ENCODE measurements at regions not wholly inside any gene's neighbourhood (a gene's known extent, or its start where the extent isn't known, plus 50 kb on each side); places are given as distances from the start of the nearest gene placed in this dataset.
"Not testable (repeated sequence)": the region's sequence is repeated elsewhere in the genome, so short reads cannot be mapped to it uniquely, and the experiment has no call there.

DNA sequence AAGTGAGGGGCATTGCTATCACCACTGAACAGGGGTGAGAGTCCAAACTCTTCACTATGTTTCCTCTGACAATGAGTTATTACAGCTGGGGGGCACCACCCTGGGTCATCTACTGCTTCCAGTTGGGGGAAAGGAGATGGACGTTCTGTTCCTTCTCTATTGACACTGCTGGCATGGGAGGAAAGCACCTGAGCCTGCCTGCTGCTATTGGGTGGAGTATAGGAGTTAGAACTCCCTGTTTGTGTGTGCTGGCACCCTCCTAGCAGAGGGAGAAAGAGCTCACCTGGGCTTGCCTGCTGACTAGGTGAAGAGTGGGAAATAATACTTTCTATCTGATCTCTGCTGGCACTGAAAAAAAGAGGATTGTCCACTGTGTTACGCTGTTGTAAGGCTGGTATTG, 163.8 kb downstream of the MSN start:
- no peaks in the 10 kb centered on the region for H3K4me1 ChIP-seq (ENCODE audit: low read length)

DNA sequence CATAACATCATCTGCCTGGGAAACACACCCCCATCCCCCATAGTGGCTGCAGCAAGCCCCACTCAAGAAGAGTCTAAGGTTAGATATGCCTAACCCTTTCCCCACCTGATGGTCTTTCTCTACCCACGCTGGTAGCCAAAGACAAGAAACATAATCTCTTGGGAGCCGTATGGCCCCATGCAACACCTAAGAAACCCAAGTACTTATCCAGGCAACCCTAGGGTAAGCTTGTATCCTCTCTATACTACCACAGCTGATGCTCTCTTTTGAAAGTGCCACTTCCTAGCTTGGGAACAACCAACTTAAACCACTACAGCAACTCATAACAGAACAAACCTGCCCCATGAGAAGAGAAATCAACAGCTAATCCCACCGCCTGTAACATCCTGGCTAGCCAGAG, 161.1 kb downstream of the MSN start:
- H3K4me2 ChIP-seq (ENCODE audit: low read depth, low read length, poor library complexity, severe bottlenecking), result no peak overlapping the region
- no peaks in the 10 kb centered on the region for H4K20me1 ChIP-seq (ENCODE audit: insufficient read depth, low read depth, low read length)
- no peak for DNase-seq

More for the DNA sequence above, 163.8 kb downstream of the MSN start:
- Histone ChIP-seq H3K4me3 (ENCODE audit: low read length) (no peak overlapping the region), H3K9ac (ENCODE audit: low read length) (no peak overlapping the region), H2AFZ (ENCODE audit: low read length) (no peak overlapping the region), H3K4me2 (ENCODE audit: low read depth, low read length, poor library complexity, severe bottlenecking) (no peak overlapping the region), H3K36me3 (ENCODE audit: insufficient read depth, low read length) (no peaks in the 10 kb centered on the region), H3K27ac (ENCODE audit: low read length) (no peak overlapping the region), H3K9me2 (replicated peaks; ENCODE audit: insufficient read depth, low read length) (no peaks in the 10 kb centered on the region), H3K79me2 (ENCODE audit: low read length) (no peaks in the 10 kb centered on the region), H3K27me3 (ENCODE audit: low read length) (no peaks in the 10 kb centered on the region), H3K9me3 (ENCODE audit: low read length) (no peaks in the 10 kb centered on the region; the same call in 1 of the 2 replicates), H4K20me1 (ENCODE audit: insufficient read depth, low read depth, low read length) (no peaks in the 10 kb centered on the region)
- no peak for DNase-seq

DNA sequence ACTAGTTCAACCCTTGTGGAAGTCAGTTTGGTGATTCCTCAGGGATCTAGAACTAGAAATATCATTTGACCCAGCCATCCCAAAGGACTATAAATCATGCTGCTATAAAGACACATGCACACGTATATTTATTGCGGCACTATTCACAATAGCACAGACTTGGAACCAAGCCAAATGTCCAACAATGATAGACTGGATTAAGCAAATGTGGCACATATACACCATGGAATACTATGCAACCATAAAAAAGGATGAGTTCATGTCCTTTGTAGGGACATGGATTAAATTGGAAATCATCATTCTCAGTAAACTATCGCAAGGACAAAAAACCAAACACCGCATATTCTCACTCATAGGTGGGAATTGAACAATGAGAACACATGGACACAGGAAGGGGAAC, 157.8 kb downstream of the MSN start:
- H3K4me1 ChIP-seq (ENCODE audit: low read length); H3K9ac ChIP-seq (ENCODE audit: low read length); H3K27ac ChIP-seq (ENCODE audit: low read length); DNase-seq; H2AFZ ChIP-seq (ENCODE audit: low read length); H3K9me3 ChIP-seq (ENCODE audit: low read length); H3K4me3 ChIP-seq (ENCODE audit: low read length); H3K9me2 ChIP-seq (replicated peaks; ENCODE audit: insufficient read depth, low read length); H3K79me2 ChIP-seq (ENCODE audit: low read length); H3K27me3 ChIP-seq (ENCODE audit: low read length); H4K20me1 ChIP-seq (ENCODE audit: insufficient read depth, low read depth, low read length); H3K4me2 ChIP-seq (ENCODE audit: low read depth, low read length, poor library complexity, severe bottlenecking); H3K36me3 ChIP-seq (ENCODE audit: insufficient read depth, low read length): not testable (repeated sequence)

More for the DNA sequence above, 161.1 kb downstream of the MSN start:
- Histone ChIP-seq H3K9me3 (ENCODE audit: low read length) (no peaks in the 10 kb centered on the region; the same call in 1 of the 2 replicates), H3K4me3 (ENCODE audit: low read length) (no peak overlapping the region), H3K9ac (ENCODE audit: low read length) (no peak overlapping the region), H3K4me1 (ENCODE audit: low read length) (no peaks in the 10 kb centered on the region), H3K27ac (ENCODE audit: low read length) (no peak overlapping the region), H2AFZ (ENCODE audit: low read length) (no peak overlapping the region), H3K36me3 (ENCODE audit: insufficient read depth, low read length) (no peaks in the 10 kb centered on the region), H3K9me2 (replicated peaks; ENCODE audit: insufficient read depth, low read length) (no peaks in the 10 kb centered on the region), H3K79me2 (ENCODE audit: low read length) (no peaks in the 10 kb centered on the region), H3K27me3 (ENCODE audit: low read length) (no peaks in the 10 kb centered on the region)

GRCh38 chrX:65821721-65822496, 154.5 kb downstream of the MSN start:
- no peak overlapping the region for H3K9ac ChIP-seq (ENCODE audit: low read length)
- H3K4me3 ChIP-seq (ENCODE audit: low read length), result no peak overlapping the region
- no peak overlapping the region for H2AFZ ChIP-seq (ENCODE audit: low read length)
- H3K27me3 ChIP-seq (ENCODE audit: low read length), result no peaks in the 10 kb centered on the region
- no peaks in the 10 kb centered on the region for H4K20me1 ChIP-seq (ENCODE audit: insufficient read depth, low read depth, low read length)
- no peaks in the 10 kb centered on the region for H3K36me3 ChIP-seq (ENCODE audit: insufficient read depth, low read length)
- H3K79me2 ChIP-seq (ENCODE audit: low read length), result no peaks in the 10 kb centered on the region
- H3K9me2 ChIP-seq (replicated peaks; ENCODE audit: insufficient read depth, low read length), result no peaks in the 10 kb centered on the region
- no peak overlapping the region for H3K4me2 ChIP-seq (ENCODE audit: low read depth, low read length, poor library complexity, severe bottlenecking)
- no peaks in the 10 kb centered on the region for H3K4me1 ChIP-seq (ENCODE audit: low read length)
- H3K27ac ChIP-seq (ENCODE audit: low read length), result no peak overlapping the region
- H3K9me3 ChIP-seq (ENCODE audit: low read length), result no peaks in the 10 kb centered on the region
- DNase-seq, result no peak

DNA sequence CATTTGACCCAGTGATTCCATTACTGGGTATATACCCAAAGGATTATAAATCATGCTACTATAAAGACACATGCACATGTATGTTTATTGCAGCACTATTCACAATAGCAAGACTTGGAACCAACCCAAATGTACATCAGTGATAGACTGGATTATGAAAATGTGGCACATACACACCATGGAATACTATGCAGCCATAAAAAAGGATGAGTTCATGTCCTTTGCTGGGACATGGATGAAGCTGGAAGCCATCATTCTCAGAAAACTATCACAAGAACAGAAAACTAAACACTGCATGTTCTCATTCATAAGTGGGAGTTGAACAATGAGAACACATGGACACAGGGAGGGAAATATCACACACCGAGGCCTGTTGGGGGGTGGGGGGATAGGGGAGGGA, 152.5 kb downstream of the MSN start:
- not testable (repeated sequence) for H3K9me2 ChIP-seq (replicated peaks; ENCODE audit: insufficient read depth, low read length); H3K4me3 ChIP-seq (ENCODE audit: low read length); H3K79me2 ChIP-seq (ENCODE audit: low read length); H4K20me1 ChIP-seq (ENCODE audit: insufficient read depth, low read depth, low read length); H3K9me3 ChIP-seq (ENCODE audit: low read length); H3K27me3 ChIP-seq (ENCODE audit: low read length); H3K9ac ChIP-seq (ENCODE audit: low read length); DNase-seq; H2AFZ ChIP-seq (ENCODE audit: low read length); H3K27ac ChIP-seq (ENCODE audit: low read length); H3K4me1 ChIP-seq (ENCODE audit: low read length); H3K4me2 ChIP-seq (ENCODE audit: low read depth, low read length, poor library complexity, severe bottlenecking); H3K36me3 ChIP-seq (ENCODE audit: insufficient read depth, low read length)

GRCh38 chrX:65813245-65813644, 145.8 kb downstream of the MSN start:
- H4K20me1 ChIP-seq (ENCODE audit: insufficient read depth, low read depth, low read length), result no peaks in the 10 kb centered on the region
- no peaks in the 10 kb centered on the region for H3K4me1 ChIP-seq (ENCODE audit: low read length)
- DNase-seq, result no peak
- no peaks in the 10 kb centered on the region for H3K9me2 ChIP-seq (replicated peaks; ENCODE audit: insufficient read depth, low read length)
- H3K79me2 ChIP-seq (ENCODE audit: low read length), result no peaks in the 10 kb centered on the region
- H3K27me3 ChIP-seq (ENCODE audit: low read length), result no peaks in the 10 kb centered on the region
- H3K9me3 ChIP-seq (ENCODE audit: low read length), result no peaks in the 10 kb centered on the region
- no peak overlapping the region for H2AFZ ChIP-seq (ENCODE audit: low read length)
- H3K9ac ChIP-seq (ENCODE audit: low read length), result no peak overlapping the region
- H3K36me3 ChIP-seq (ENCODE audit: insufficient read depth, low read length), result no peaks in the 10 kb centered on the region
- no peak overlapping the region for H3K4me3 ChIP-seq (ENCODE audit: low read length)
- no peak overlapping the region for H3K4me2 ChIP-seq (ENCODE audit: low read depth, low read length, poor library complexity, severe bottlenecking)
- H3K27ac ChIP-seq (ENCODE audit: low read length), result no peak overlapping the region

DNA sequence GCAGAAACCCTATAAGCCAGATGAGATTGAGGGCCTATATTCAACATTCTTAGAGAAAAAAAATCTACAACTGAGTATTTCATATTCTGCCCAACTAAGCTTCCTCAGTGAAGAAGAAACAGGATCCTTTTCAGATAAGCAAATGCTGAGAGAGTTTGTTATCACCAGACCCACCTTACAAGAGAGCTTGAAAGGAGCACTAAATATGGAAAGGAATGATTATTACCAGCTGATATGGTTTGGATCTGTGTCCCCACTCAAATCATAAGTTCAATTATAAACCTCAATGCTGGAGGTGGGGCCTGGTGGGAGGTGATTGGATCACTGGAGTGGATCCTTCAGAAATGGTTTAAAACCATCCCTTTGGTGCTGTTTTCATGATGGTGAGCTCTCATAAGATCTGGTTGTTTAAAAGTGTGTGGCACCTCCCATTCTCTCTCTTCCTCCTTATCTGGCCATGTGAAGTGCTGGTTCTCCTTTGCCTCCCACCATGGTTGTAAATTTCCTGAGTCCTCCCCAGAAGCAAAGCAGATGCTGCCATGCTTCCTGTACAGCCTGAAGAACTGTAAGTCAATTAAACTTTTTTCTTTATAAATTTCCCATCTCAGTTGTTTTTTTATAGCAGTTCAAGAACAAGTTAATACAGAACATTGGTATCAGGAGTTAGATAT, 144.2 kb downstream of the MSN start:
- H3K27ac ChIP-seq (ENCODE audit: low read length), result no peak overlapping the region
- H3K79me2 ChIP-seq (ENCODE audit: low read length), result no peaks in the 10 kb centered on the region
- no peak overlapping the region for H3K9ac ChIP-seq (ENCODE audit: low read length)
- no peak for DNase-seq
- no peaks in the 10 kb centered on the region for H3K9me2 ChIP-seq (replicated peaks; ENCODE audit: insufficient read depth, low read length)
- no peaks in the 10 kb centered on the region for H4K20me1 ChIP-seq (ENCODE audit: insufficient read depth, low read depth, low read length)
- H3K9me3 ChIP-seq (ENCODE audit: low read length), result no peaks in the 10 kb centered on the region
- H3K27me3 ChIP-seq (ENCODE audit: low read length), result no peaks in the 10 kb centered on the region
- no peak overlapping the region for H3K4me3 ChIP-seq (ENCODE audit: low read length)
- H3K36me3 ChIP-seq (ENCODE audit: insufficient read depth, low read length), result no peaks in the 10 kb centered on the region
- no peaks in the 10 kb centered on the region for H3K4me1 ChIP-seq (ENCODE audit: low read length)
- H3K4me2 ChIP-seq (ENCODE audit: low read depth, low read length, poor library complexity, severe bottlenecking), result no peak overlapping the region
- H2AFZ ChIP-seq (ENCODE audit: low read length), result no peak overlapping the region

Data from Karpas-422 (cell line).